NCI-H1694 (cell line): ENCODE measurements at regions not wholly inside any gene's neighbourhood (a gene's known extent, or its start where the extent isn't known, plus 50 kb on each side); places are given as distances from the start of the nearest gene placed in this dataset.
"Not testable (repeated sequence)": the region's sequence is repeated elsewhere in the genome, so short reads cannot be mapped to it uniquely, and the experiment has no call there.

Experiments
- DNase-seq: peaks from one replicate; lab custom pipeline; 2025; lab: John Stamatoyannopoulos, UW

DNA sequence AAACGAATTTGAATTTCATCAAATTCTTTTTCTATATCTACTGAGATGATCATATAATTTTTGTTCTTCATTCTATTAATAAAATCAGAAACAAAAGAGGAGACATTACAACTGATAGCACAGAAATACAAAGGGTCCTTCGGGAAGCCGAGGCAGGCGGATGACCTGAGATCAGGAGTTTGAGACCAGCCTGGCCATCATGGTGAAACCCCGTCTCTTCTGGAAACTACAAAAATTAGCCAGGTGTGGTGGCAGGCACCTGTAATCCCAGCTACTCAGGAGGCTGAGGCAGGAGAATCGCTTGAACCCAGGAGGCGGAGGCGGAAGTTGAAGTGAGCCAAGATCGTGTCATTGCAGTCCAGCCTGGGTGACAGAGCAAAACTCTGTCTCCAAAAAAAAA is 113.4 kb downstream of the PMAIP1 start:
- DNase-seq: not testable (repeated sequence)

DNA sequence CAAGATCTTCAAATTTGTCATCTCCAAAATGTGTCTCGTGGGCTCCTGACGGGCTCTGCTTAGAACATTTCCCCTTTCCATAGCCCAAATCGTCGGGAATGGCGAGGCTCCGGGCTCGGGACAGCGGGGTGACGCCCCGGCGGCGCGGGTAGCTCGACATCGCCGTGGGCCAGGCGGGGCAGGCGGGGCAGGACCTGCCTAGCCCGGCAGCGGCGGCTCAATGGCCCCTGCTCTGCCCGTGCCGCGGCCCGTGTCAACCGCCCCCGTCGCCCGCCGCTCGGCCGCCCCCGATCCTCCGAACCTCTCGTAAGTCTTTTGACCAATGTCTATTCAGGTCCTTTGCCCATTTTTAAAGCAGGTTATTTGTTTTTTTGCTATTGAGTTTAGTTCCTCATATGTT is 111.2 kb downstream of the PMAIP1 start:
- DNase-seq: no peak

DNA sequence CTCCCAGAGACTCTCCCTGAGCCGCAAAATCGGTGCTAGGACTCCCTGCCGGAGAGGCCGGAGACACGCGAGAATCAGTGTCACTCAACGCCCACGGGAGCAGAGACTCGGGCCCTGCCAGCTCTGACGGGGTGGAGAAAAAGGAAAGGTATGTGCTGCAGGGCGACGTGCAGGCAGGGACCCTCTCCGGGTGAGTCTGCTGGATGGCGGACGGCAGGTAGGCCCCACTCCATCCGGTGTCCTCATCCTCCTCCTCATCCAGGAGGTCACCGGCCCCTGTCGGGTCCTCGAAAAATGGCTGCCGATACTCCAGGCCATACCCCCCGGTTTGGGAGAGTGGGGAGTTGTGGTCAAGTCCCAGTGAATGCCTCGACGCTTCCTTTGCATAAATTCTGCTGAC is 110.7 kb downstream of the PMAIP1 start:
- no peak for DNase-seq

DNA sequence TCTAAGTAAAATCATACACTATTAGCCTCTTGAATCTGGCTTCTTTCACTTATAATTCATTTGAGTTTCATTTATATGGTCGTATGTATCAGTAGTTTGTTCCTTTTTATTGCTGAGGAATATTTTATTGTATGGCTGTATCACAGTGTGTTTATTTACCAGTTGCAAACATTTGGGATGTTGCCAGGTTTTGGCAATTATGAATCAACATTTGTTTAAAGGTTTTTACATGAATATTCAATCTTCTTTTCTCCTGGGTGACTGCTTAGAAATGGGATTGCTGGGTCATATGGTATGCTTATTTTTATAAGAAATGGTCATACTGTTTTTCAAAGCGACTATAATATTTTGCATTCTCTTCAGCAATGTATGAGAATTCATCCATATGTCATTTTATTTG is 107.9 kb downstream of the PMAIP1 start:
- DNase-seq: no peak

DNA sequence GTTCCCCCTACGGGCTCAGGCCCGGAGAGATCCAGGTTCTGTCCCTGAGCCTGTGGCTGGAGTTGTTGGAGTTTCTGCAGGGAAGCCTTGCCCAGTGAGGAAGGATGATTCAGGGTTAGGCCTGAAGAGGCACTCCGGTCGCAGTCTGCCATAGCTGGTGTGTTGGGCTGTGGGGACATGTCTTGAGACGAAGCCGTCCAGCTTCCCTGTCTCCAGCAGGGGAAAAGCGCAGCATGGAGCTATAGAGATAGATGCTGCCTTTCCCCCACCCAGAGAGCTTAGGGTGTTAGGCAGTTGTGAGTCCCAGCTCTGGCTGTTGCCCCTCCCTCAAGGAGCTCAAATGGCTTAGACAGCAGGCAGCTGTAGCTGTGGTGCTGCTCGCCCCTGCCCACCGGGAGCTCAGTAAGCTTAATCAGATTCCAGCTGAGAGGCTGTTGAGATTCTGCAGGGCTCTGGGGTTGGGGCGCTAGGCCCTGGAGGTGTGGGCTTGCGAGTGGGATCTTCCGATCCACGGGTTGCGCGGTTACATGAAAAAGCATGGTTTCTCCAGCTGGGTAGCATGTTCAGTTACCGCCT is 103.9 kb downstream of the PMAIP1 start:
- DNase-seq: no peak

DNA sequence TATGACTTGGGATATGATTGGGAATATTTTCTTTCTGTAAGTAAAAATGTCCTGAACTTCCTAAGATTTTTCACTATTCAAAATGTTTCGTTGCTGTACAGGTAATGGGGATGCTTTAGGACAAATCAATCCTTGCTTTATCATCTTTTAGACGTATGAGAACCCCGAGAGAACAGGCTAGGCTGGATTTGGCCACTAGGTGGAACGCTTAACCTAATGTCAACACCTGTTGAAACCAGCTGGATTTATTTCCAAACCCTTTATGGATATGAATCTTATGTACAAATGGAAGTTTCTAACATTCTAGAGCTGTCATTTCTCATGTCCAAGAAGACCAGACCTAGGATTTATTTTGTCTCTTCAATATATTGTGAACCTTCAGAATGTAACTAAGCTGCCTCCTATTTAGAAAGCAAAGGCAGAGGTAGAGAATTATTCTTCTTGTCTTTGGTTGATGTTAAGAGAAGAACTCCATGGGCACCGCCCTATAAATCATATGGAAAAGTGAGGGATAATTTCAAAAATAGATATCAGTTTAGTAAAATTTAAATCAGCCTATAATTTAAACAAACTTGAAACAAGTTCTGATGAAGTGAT is 96.7 kb downstream of the PMAIP1 start:
- DNase-seq: peak; percentile 50

DNA sequence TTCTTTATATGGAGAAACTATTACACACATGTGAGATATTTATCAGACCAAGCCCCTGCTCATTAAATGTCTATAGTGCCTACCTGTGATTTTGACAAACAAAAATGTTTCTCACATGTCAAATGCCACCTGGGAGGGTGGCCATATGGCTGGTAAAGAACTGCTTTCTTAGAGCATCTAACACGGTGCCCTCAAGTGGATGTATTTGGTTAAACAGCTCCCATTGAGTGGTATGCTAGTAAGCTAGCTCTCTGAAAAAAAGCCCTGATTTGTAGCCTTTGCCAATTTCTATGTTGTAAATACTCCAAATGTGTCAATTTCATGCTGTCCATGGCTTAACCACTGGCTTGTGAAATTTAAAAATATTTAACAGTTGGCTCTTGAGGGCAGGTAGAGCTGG is 94.6 kb downstream of the PMAIP1 start:
- no peak for DNase-seq

DNA sequence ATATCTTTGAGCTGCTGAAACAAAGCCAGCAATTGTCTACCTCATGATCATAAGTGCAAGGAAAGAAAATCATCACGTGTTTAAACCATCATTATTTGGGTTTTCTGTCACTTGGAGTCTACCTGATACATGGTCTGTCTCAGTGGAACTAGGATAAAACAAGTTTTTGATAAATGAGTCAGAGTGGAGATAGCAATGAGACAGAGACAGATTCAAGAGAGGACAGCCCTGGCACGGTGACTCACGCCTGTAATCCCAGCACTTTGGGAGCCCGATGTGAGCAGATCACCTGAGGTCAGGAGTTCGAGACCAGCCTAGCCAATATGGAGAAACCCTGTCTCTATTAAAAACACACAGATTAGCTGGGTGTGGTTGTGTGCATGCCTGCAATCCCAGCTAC is 93.8 kb downstream of the PMAIP1 start:
- no peak for DNase-seq

DNA sequence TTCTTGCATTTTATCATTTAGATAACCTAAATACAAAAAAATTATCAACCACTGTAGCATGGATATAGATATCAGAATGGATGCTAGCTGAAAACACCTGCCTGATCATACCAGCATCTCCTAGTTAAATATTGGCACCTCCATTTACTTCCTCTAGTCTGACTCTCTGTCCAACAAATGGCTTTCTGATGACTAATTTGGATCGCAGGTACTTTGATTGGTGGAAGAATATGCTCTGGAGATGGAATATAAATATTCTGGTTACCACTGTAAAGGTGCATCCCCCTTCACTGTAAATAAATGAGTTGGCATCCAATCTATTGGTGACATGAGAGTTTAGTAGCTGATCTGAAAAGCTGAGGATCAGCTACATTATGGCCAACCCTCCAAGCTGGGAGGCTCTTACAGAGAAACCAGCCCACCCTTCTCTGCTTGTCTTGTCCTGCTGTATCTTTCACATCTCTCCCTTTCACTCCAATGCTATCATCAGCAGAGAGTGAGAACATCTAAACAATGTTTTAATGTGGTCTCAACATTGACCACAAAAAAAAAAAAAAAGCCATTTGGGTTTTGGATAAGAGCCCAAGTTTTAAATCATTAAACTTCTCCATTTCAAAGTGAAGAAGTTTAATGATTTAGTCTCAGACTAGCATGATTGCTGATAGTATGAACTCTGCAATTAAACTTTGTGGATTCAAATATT is 90.5 kb downstream of the PMAIP1 start:
- DNase-seq: no peak

DNA sequence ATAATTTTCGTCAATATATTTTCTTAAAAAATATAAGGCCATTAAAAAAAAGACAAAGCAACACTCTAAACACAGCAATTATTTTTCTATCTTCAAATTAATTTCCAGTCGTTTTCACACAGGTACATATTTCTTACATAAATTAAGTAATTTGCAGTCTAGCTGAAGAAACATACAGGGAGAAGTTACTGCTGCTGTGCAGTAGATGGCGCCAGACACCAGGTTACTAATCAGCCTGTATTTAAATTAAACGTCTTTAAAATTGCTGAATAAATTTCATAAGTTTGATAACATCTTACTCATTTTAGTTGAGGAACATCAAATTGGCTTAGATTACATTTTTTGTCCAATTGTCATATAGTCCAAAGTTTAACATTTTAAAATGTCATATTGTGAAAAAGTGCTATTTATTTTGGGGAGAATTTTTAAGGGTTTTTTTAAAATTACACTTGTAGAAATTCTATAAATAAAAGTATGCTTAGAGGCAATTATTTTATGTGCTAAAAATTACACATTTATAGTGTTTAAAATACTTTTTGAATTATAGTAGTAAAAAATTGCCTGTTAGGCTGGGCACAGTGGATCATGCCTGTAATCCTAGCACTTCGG is 88.4 kb downstream of the PMAIP1 start:
- no peak for DNase-seq

DNA sequence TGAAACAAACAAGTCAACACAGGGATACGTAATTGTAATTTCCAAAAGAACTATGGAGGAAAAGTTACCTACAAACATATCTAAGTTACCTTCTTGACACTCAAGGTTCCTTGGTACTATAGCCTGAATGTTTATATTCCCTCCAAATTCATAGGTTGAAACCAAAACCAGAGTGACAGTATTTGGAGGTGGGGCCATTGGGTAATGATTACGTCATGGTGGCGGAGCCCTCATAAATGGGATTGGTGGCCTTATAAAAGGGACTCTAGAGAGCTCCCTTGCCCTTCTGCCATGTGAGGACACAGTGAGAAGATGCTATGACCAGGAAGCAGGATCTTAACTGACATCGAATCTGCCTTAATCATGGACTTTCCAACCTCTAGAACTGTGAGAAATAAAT is 87.3 kb downstream of the PMAIP1 start:
- no peak for DNase-seq

DNA sequence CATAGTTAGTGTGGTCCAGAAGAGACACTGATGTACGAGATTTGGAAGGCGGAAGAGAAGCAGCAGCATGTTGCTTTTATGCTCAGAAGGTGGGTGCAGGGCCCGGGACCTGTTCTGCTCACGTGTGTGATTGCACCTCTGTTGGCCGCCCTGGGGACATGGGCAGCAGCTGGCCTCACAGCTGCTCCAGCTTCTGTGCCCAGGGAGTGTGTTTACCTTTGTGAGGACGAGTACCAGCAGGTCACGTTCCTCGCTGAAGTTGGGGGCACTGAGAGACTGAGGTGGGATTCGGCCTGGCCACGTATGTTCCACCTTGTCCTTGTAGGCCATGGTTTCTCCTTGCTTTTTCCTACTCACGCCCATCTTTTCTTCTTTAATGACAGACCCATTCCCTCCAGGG is 86.3 kb downstream of the PMAIP1 start:
- DNase-seq: no peak

DNA sequence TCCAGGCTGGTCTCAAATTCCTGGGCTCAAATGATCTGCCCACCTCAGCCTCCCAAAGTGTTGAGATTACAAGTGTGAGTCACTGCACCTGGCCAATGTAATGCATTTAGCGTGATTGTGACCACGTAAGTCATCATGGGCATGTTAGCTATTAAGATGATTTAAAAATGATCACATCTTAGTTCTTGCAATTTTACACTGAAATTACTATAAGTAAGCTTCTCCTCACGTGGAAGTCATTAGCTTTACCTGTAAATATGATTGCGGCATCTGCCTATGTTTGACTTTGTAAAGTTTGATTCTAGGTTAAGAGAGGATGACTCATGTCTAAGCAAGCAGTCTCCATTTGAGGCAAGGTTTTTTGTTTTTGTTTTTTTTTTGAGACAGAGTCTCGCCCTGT is 85.5 kb downstream of the PMAIP1 start:
- DNase-seq: no peak

DNA sequence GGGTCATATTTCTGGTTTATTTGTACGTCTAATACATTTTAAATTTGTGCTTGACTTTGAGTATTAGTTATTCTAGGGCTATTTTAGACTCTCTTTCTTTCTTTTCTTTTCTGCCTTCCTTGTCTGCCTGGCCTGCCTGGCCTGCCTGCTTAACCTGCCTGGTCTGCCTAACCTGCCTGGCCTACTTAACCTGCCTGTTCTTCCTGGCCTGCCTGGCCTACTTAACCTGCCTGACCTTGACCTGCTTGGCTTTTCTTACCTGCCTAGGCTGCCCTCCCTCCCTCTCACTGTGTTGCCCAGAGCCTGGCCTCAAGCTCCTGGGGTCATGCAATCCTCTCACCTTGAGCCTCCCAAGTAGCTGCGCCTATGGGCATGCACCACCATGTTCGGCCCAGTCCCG is 83.7 kb downstream of the PMAIP1 start:
- no peak for DNase-seq

DNA sequence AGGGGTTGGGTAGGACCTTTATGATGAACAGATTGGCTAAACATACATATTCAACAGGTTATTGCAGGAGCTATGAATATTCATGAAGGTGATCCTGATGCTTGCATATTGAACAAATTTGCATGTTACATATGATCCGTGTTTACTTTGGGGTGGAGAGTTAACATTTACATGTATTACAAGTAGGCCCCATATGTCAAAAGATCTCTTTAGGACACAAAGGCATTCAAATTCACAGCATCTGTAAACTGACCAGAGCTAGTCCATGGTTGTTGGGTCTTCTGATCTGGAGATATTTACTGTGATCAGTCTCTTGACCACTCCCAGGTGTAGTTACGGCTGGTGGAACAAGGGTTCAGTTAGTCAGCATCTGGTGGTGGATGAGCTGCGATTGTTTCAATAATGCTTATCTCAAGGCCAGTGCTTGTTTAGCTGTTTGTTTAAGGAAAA is 80.4 kb downstream of the PMAIP1 start:
- no peak for DNase-seq

DNA sequence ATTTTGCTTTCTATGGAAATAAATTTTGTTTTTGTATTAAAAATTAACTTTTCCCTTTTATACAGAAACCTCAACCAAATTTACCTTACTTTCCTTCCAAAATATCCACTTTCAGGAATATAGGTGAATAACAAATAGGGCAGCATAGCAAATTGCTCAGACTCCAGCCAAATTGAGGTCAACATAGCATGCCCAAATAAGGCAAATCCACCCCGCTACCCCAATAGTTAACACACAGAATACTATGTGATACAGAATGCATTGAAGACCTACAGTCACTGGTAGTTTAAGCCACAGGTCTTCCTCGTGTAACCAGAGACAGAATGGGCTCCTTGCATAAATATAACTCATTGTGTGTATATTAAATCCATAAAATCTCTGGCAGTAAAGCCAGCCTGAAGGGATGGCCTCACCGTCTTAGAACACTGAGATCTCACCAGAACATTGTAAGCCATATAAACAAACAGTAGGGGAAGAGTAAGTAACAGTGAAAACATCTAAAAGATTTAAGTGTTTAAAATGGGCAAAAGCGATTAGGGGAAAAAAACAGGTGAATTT is 72.2 kb downstream of the PMAIP1 start:
- no peak for DNase-seq

DNA sequence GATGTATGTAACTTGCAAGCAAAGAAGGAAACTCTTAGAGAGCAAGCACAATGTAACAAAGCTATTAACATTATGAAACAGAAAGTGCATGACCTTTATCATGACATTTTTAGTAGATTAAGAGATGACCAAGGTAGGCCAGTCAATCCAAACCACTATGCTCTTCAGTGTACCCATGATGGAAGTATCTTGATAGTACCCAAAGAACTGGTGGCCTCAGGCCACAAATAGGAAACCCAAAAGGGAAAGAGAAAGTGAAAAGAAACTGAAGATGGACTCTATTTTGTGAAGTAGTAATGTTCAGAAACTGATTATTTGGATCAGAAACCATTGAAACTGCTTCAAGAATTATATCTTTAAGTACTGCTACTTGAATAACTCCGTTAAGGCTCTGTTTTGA is 71.3 kb downstream of the PMAIP1 start:
- not testable (repeated sequence) for DNase-seq

DNA sequence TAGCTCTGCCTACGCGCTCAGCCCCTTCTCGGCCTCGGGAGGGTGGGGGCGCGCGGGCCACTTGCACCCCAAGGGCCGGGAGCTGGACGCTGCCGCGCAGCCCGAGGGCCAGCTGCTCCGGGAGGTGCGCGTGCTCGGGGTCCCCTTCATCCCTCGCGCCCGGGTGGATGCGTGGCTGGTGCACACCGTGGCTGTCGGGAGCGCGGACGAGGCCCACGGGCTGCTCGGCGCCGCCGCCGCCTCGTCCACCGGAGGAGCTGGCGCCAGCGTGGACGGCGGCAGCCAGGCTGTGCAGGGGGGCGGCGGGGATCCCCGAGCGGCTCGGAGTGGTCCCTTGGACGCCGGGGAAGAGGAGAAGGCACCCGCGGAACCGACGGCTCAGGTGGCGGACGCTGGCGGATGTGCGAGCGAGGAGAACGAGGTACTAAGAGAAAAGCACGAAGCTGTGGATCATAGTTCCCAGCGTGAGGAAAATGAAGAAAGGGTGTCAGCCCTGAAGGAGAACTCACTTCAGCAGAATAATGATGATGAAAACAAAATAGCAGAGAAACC is 69.8 kb downstream of the PMAIP1 start:
- DNase-seq: not testable (repeated sequence)

DNA sequence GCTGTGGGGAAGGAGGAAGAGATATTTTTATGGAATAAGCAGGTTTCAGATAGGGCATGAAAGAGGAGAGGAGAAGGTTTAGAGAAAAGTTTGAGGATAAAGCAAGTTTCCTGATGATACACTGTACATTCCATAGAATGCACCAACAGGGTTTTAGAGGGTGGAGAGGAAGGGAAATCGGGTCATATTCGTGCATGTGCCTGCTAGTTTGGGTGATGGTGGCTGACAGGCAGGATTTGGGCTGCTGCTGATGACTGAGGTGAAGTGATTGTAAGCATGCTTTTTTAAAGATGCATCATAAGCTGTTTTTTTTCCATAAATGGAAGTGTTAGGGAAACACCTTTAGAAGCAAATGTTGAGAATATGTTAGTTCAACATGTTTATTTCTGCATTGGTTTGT is 68.8 kb downstream of the PMAIP1 start:
- no peak for DNase-seq

DNA sequence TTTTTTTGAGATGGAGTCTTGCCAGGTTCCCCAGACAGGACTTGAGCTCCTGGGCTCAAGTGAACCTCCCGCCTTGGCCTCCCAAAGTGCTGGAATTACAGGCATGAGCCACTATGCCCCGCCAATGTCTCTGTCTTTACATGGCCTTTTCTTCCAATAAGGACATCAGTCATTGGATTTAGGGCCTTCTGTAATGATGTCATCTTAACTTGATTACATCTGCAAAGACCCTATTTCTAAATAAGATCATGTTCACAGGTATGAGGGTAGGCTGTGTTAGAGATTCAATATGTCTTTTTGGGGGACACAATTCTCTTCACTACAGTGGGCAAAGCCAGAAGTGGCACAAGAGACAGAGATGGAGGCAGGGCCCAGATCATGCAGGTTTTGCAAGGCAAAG is 68.1 kb downstream of the PMAIP1 start:
- DNase-seq: no peak

DNA sequence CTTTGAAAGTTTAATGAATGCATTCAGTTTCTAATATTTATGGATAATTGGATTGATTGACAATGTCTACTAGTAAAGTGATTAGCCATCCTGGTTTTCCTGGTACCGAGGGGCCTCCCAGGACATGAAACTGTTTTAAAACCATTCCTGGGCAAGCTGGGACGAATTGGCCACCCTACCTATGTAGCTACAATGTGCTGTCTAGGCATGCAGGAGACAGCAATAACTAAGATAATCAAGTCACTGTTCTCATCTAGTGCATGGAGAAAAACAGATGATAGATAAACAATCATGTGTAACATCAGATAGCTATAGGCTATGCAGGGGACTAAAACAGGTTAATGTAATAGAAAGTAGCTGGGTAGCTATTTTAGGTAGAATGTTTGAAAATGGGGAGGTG is 67.1 kb downstream of the PMAIP1 start:
- DNase-seq: no peak

DNA sequence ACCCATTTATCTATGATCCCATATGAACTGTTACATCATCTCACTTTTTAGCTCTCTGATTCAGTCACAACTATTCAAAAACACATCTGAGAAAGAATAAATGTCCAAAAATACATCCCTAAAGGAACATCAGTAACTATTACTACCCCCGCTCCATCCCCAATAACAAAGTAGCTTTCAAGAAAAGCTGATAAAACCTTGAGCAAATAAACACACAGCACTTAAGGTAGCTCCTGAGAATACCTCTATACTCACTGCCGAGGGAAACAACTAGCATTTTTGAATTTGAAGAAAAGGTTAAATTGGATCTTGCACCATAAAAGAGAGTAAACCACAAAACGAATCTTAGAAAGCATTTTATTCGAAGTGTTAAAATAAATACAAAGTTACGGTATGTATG is 63.4 kb downstream of the PMAIP1 start:
- DNase-seq: no peak

DNA sequence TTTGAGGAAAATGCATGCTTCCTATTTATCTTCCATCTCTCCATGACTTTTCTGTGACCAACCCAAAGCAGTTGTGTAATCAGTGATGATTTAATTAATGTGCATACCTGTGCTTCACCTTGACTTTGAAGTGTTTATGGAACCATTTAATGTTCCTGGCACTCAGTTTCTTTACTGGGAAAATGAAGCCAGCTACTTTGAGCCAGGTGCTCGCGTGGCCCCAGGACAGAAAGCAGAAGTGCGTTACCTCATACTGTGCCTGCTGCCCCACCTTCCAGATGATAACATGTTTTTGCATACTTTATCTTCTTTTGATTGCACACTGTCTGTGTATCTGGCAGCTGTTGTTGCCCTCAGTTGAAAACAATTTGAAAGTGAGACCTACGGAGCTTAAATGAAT is 61.3 kb downstream of the PMAIP1 start:
- DNase-seq: no peak
